ENCODE measurements at regions not wholly inside any gene's neighbourhood (a gene's known extent, or its start where the extent isn't known, plus 50 kb on each side); places are given as distances from the start of the nearest gene placed in this dataset.

DNA sequence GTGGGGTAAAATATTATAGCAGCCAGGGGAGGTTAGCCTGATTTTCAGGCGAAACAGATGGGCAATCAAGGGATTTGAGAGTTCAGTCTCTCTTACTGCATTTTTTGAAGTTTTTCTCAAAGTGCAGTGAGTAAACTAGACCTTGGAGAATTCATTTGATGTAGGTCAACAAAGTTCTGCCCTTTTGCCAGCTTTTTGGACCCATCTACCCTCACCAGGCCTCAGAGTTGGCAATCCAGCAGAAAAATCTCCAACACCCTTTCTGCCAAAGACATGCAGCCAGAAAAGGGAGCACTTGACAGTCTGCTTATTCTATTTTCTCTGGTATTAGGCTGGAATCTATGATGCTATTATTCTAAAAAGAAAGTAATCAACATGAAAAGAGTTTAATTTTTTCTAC is 162.2 kb upstream of the TOM1L1 start:
- WGBS, 5 donors = 82 to 100% (median 85%) methylated on average over 1 of the region's 1 CpG
- Histone ChIP-seq H3K4me1 (no peaks in the 10 kb centered on the region), H3K9me3 (no peaks in the 10 kb centered on the region), H3K4me3 (no peak overlapping the region), H3K36me3 (no peaks in the 10 kb centered on the region), H3K27me3 (no peaks in the 10 kb centered on the region), H3K27ac (no peak overlapping the region)
- DNase-seq = no peak
- no peak for TF ChIP-seq EP300 (IDR thresholded peaks at IDR 0.05)
- no peak for TF ChIP-seq POLR2AphosphoS5 (IDR thresholded peaks at IDR 0.05)
- no peak for TF ChIP-seq POLR2A (IDR thresholded peaks at IDR 0.05)
- TF ChIP-seq, protein P1, sequence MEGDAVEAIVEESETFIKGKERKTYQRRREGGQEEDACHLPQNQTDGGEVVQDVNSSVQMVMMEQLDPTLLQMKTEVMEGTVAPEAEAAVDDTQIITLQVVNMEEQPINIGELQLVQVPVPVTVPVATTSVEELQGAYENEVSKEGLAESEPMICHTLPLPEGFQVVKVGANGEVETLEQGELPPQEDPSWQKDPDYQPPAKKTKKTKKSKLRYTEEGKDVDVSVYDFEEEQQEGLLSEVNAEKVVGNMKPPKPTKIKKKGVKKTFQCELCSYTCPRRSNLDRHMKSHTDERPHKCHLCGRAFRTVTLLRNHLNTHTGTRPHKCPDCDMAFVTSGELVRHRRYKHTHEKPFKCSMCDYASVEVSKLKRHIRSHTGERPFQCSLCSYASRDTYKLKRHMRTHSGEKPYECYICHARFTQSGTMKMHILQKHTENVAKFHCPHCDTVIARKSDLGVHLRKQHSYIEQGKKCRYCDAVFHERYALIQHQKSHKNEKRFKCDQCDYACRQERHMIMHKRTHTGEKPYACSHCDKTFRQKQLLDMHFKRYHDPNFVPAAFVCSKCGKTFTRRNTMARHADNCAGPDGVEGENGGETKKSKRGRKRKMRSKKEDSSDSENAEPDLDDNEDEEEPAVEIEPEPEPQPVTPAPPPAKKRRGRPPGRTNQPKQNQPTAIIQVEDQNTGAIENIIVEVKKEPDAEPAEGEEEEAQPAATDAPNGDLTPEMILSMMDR (IDR thresholded peaks at IDR 0.05) = no peak
- intact Hi-C loops (cut with DNase I; ENCODE audit: low total_unique reads) = no loop called here

DNA sequence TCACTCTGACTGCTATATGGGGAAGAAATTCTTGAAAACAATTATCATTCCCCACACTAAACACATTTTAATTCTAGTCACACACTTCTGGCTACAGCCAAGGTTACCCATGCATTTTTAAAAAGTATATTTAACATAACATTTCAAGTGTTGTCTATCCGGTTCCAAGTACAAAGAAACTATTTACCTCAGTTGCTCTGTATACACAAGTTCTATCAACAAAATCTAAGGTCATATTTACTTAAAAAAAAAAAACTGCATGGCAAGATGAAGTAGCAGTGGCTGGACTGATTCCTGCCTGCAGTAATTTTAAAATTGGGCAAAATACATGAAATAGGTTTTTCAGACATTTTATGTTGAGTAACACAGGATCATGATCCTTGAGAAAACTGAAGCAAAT is 155.9 kb upstream of the TOM1L1 start:
- Histone ChIP-seq H3K36me3 (no peaks in the 10 kb centered on the region), H3K9me3 (peaks cover 0 to 38% (median 27%) of the 10 kb centered on the region in 4 donors), H3K27me3 (no peaks in the 10 kb centered on the region), H3K4me3 (no peak overlapping the region), H3K4me1 (no peaks in the 10 kb centered on the region), H3K27ac (no peak overlapping the region)
- TF ChIP-seq POLR2AphosphoS5 (IDR thresholded peaks at IDR 0.05) (no peak), POLR2A (IDR thresholded peaks at IDR 0.05) (no peak), EP300 (IDR thresholded peaks at IDR 0.05) (no peak)
- TF ChIP-seq, protein P1 (IDR thresholded peaks at IDR 0.05) = no peak
- intact Hi-C loops (cut with DNase I; ENCODE audit: low total_unique reads) = no loop called here
- WGBS, 5 donors = 24 to 57% (median 38%) methylated on average over 1 of the region's 1 CpG
- DNase-seq = no peak

DNA sequence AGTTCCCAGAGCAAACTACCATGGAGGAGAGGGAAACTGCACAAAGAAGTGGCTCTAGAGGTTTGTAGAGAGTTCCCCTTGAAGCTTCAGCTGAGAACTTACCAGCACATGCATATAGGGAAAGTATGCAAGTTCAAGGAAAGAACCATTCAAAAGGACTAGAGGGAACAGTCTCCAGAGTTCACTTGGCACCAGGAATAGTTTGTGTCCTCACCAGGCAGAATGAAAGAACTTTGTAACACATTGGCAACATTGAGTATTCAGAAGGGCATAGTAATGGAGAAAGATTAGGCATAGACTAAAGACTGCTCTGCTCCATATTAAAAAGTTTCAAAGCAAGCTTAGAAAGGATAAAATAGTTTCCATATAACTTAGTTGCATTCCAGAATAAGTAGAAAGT is 155.4 kb upstream of the TOM1L1 start:
- Histone ChIP-seq H3K36me3 (no peaks in the 10 kb centered on the region), H3K27ac (no peak overlapping the region), H3K27me3 (no peaks in the 10 kb centered on the region), H3K4me1 (no peaks in the 10 kb centered on the region), H3K9me3 (peaks cover 0 to 39% (median 28%) of the 10 kb centered on the region in 4 donors), H3K4me3 (no peak overlapping the region)
- intact Hi-C loops (cut with DNase I; ENCODE audit: low total_unique reads) = no loop called here
- DNase-seq = no peak
- TF ChIP-seq, protein P1 (IDR thresholded peaks at IDR 0.05) = no peak
- TF ChIP-seq POLR2AphosphoS5 (IDR thresholded peaks at IDR 0.05) = no peak
- no peak for TF ChIP-seq POLR2A (IDR thresholded peaks at IDR 0.05)
- no peak for TF ChIP-seq EP300 (IDR thresholded peaks at IDR 0.05)

DNA sequence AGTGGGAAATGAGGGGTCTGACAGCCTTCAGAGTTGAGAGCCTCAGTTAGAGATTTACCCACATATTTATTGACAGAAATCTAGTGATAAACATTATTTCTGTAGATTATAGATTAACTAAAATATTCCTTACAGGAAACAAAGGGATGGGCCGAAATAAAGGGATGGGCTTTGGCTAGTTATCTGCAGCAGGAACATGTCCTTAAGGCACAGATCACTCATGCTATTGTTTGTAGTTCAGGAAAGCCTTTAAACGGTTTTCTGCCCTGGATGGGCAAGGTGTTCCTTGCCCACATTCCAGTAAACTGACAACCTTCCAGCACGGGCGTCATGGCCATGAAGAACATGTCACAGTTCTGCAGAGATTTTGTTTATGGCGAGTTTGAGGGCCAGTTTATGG is 154.8 kb upstream of the TOM1L1 start:
- no peak overlapping the region for H3K27ac ChIP-seq
- H3K36me3 ChIP-seq = no peaks in the 10 kb centered on the region
- H3K4me3 ChIP-seq = no peak overlapping the region
- intact Hi-C loops (cut with DNase I; ENCODE audit: low total_unique reads) = no loop called here
- no peak for DNase-seq
- peaks cover 0 to 39% (median 28%) of the 10 kb centered on the region in 4 donors for H3K9me3 ChIP-seq
- no peaks in the 10 kb centered on the region for H3K4me1 ChIP-seq
- 68 to 80% (median 78%) methylated on average over 5 of the region's 5 CpGs for WGBS, 5 donors
- TF ChIP-seq POLR2A (IDR thresholded peaks at IDR 0.05) (no peak), EP300 (IDR thresholded peaks at IDR 0.05) (no peak), POLR2AphosphoS5 (IDR thresholded peaks at IDR 0.05) (no peak)
- TF ChIP-seq, protein P1 (IDR thresholded peaks at IDR 0.05) = no peak
- H3K27me3 ChIP-seq = no peaks in the 10 kb centered on the region

Data from stomach (tissue), 8 donors.